ENCODE measurements at regions not wholly inside any gene's neighbourhood (a gene's known extent, or its start where the extent isn't known, plus 50 kb on each side); places are given as distances from the start of the nearest gene placed in this dataset.

GRCh38 chr12:118645219-118645618 lies 268.9 kb downstream of the SUDS3 start (continued):
- TF ChIP-seq USF2 (IDR thresholded peaks at IDR 0.05; ENCODE audit: low read depth, low read length), result no peak
- TF ChIP-seq USF2 (CRISPR knock-in tag; IDR thresholded peaks at IDR 0.05; ENCODE audit: borderline replicate concordance), result no peak
- no peak for TF ChIP-seq IRX3 (CRISPR knock-in tag; IDR thresholded peaks at IDR 0.05; ENCODE audit: borderline replicate concordance, low read depth)
- TF ChIP-seq DPF2 (CRISPR knock-in tag; IDR thresholded peaks at IDR 0.05; ENCODE audit: borderline replicate concordance, low read depth), result no peak
- TF ChIP-seq HMG20B (CRISPR knock-in tag; conservative IDR thresholded peaks at IDR 0.05), result no peak
- TF ChIP-seq CCDC6 (CRISPR knock-in tag; IDR thresholded peaks at IDR 0.05), result no peak
- no peak for TF ChIP-seq AGO1 (IDR thresholded peaks at IDR 0.05; ENCODE audit: low read depth, low read length, poor library complexity, severe bottlenecking)
- no peak for TF ChIP-seq ARID3A (IDR thresholded peaks at IDR 0.05; ENCODE audit: low read depth, low read length)
- no peak for TF ChIP-seq SP1 (IDR thresholded peaks at IDR 0.05)
- TF ChIP-seq SP1 (CRISPR knock-in tag; IDR thresholded peaks at IDR 0.05), result no peak
- TF ChIP-seq ZBTB39 (CRISPR knock-in tag; IDR thresholded peaks at IDR 0.05), result no peak
- no peak for TF ChIP-seq E2F1 (CRISPR knock-in tag; IDR thresholded peaks at IDR 0.05)
- no peak for TF ChIP-seq KAT2B (IDR thresholded peaks at IDR 0.05; ENCODE audit: borderline replicate concordance, low read depth, low read length)
- TF ChIP-seq ZBTB38 (CRISPR knock-in tag; IDR thresholded peaks at IDR 0.05), result no peak
- no peak for TF ChIP-seq HOMEZ (CRISPR knock-in tag; IDR thresholded peaks at IDR 0.05; ENCODE audit: low read depth)
- TF ChIP-seq SSRP1 (CRISPR knock-in tag; IDR thresholded peaks at IDR 0.05), result no peak
- TF ChIP-seq MLX (CRISPR knock-in tag; IDR thresholded peaks at IDR 0.05), result no peak
- no peak for TF ChIP-seq MIER3 (CRISPR knock-in tag; IDR thresholded peaks at IDR 0.05; ENCODE audit: borderline replicate concordance)
- no peak for TF ChIP-seq DRAP1 (CRISPR knock-in tag; IDR thresholded peaks at IDR 0.05)
- no peak for TF ChIP-seq SKI (IDR thresholded peaks at IDR 0.05; ENCODE audit: partially characterized antibody)
